ENCODE measurements at regions not wholly inside any gene's neighbourhood (a gene's known extent, or its start where the extent isn't known, plus 50 kb on each side); places are given as distances from the start of the nearest gene placed in this dataset.

DNA sequence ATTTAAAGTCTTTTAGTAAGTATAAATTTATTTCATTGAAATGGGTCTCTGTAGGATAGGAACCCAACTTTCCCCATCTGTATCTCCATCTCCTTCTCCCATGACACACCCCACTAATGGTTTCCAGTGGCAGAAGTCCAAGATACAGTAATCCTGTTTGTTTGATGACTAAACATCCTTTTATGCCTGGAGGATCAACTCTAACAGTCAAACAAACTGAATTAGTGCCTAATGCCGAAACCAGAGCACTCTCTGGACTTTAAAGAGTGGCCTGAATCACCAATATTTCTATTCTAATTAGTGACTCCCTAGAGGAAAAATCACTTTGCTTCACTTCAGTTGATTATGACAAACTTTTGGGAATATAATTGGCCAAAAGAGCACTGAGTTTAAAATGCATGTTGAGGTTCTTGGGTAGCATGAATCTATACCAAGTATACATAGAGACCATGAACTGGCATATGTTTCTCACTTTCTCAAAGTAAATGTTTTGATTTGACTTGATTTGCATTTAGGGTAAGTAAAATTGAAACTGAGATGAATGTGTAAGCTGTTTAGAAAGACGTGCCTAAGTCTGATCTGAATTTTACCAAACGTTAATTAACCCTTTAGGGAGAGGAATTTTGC is 776.4 kb upstream of the NRSN1 start:
- TF ChIP-seq, protein P1, sequence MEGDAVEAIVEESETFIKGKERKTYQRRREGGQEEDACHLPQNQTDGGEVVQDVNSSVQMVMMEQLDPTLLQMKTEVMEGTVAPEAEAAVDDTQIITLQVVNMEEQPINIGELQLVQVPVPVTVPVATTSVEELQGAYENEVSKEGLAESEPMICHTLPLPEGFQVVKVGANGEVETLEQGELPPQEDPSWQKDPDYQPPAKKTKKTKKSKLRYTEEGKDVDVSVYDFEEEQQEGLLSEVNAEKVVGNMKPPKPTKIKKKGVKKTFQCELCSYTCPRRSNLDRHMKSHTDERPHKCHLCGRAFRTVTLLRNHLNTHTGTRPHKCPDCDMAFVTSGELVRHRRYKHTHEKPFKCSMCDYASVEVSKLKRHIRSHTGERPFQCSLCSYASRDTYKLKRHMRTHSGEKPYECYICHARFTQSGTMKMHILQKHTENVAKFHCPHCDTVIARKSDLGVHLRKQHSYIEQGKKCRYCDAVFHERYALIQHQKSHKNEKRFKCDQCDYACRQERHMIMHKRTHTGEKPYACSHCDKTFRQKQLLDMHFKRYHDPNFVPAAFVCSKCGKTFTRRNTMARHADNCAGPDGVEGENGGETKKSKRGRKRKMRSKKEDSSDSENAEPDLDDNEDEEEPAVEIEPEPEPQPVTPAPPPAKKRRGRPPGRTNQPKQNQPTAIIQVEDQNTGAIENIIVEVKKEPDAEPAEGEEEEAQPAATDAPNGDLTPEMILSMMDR (IDR thresholded peaks at IDR 0.05): no peak
- TF ChIP-seq POLR2AphosphoS5 (IDR thresholded peaks at IDR 0.05) (no peak), POLR2A (IDR thresholded peaks at IDR 0.05) (no peak)

Measured in sigmoid colon (tissue), 4 donors.